GM21619 (cell line): ENCODE measurements at regions not wholly inside any gene's neighbourhood (a gene's known extent, or its start where the extent isn't known, plus 50 kb on each side); places are given as distances from the start of the nearest gene placed in this dataset.
"Not testable (repeated sequence)": the region's sequence is repeated elsewhere in the genome, so short reads cannot be mapped to it uniquely, and the experiment has no call there.

ENCODE experiments used
- ATAC-seq: cut with Tn5 transposase; IDR thresholded peaks from one replicate; pipeline ENCODE4 v1.9.1; 2021; ENCODE audit not compliant: unreplicated experiment

DNA sequence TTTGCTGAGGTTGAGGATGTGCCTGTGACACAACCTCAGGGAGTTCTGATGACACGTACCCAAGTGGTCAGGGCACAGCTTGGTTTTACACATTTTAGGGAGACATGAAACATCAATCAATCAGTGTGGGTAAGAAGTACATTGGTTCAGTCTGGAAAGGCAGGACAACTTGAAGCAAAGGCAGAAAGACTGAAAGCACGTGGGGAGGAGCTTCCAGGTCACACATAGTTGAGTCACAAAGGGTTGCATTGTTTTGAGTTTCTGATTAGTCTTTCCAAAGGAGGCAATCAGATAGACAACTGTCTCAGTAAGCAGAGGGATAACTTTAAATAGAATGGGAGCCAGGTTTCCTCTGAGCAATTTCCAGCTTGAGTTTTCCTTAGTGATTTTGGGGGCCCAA lies 1910.0 kb upstream of the AGA start:
- ATAC-seq: no peak

DNA sequence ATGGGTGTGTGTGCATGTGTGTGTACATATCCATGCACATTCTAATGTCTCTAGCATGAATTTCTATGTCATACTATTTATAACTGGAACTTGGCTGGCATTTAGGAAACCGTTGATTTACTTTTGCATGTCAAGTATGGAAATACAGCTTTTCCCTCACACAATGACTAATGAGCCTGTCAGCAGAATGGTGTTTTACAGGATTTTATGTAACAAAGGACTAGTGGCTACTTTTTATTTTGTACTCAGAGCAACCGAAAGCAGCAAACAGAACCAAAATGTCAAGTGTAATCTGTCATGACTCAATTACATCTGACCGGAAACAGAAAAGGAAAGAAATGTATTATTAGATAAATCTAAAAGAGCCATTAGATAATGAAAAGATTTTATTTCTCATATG lies 1911.5 kb upstream of the AGA start:
- no peak for ATAC-seq

- no peak for ATAC-seq
Measured at GRCh38 chr4:179361978-179362486, 1919.8 kb upstream of the AGA start.

DNA sequence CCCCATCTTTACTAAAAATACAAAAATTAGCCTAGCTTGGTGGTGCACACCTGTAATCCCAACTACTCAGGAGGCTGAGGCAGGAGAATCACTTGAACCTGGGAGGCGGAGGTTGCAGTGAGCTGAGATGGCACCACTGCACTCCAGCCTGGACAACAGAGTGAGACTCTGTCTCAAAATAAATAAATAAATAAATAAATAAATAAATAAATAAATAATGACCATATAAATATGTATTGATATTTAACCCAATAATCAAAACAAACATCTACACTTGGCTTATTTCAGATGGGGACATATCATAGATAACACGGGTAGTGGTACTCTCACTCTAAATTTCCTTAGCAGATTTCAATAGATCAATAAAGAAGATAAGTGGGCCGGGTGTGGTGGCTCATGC lies 1923.7 kb upstream of the AGA start:
- ATAC-seq: not testable (repeated sequence)

GRCh38 chr4:179372242-179372641 lies 1930.0 kb upstream of the AGA start:
- ATAC-seq: no peak

- no peak for ATAC-seq
Measured at GRCh38 chr4:179372746-179373145, 1930.5 kb upstream of the AGA start.

- ATAC-seq: not testable (repeated sequence)
Measured at GRCh38 chr4:179378847-179379246, 1936.6 kb upstream of the AGA start.

- ATAC-seq: no peak
Measured at GRCh38 chr4:179392787-179393186, 1950.5 kb upstream of the AGA start.

DNA sequence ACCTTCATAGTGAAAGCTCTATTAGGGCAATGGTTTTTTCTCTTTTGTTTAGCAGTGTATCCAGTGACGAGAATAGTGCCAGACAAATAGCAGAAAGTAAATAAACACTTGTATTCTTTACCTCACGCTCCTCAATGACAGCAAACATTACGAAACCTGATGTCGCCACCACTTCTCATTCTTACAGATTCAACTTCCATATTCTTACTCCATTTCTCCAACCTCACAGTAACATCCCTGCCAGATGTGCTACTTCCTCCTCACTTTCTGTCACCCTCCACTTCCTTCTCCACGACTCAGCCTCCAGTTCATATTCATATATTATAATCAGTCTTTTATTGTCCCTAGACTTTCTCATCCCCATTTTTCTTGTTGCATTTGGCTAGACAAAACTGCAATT lies 1956.2 kb upstream of the AGA start:
- ATAC-seq: no peak

GRCh38 chr4:179399054-179399782 lies 1957.0 kb upstream of the AGA start:
- no peak for ATAC-seq

DNA sequence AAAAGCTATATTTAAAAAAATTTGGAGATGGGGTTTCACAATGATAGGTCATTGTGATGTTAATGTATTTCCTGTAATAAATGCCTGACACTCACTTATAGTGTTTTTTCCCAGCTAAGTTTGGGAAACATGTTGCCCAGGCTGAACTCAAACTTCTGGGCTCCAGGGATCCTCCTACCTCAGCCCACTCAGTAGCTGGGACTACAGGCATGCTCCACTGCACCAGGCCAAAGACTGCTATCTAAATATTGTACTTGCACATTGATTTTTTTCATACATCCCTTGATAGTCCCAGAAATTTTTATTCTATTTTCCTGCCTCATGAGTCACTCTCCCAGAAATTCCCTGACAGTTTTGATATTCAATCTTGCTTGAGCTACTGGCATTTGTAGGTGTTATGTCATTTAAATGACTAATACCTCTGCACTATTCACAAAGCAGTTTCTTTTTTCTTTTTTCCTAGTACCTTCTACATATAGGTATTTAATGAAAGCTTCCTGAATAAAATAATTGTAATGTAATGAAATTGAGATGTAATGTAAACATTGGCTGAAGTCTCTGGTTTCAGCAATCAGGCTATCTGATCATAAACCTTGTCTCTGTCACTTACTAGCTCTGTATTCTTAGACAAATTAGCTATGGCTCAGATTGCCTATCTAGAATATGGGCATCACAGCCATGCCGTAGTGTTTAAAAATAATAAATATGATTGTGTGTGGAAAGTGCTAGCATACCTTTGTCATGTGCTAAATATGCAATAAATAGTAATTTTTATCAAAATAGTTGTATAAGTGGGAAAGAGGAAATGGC lies 1973.0 kb upstream of the AGA start:
- ATAC-seq: no peak

- ATAC-seq: no peak
Measured at GRCh38 chr4:179415847-179416223, 1973.6 kb upstream of the AGA start.

- ATAC-seq: no peak
Measured at GRCh38 chr4:179417357-179417756, 1975.1 kb upstream of the AGA start.

DNA sequence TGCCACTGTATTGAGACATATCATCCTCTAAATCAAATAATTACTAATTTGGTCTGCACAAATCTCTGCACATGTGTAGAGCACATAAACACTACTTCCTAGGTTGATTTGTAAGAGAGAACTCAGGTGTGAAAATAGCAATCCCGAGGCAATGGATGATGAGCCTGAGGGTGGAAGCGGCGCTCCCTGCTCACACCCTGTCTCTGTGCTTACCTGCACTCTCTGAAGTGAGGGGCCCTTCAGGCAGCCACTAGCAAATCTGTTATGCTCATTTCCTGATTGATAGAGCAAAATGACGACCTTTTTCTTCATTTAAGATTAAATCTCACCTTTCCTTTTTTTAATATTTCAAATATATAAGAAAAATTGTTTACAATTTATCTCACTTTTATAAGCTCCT lies 1995.7 kb upstream of the AGA start:
- ATAC-seq: no peak

DNA sequence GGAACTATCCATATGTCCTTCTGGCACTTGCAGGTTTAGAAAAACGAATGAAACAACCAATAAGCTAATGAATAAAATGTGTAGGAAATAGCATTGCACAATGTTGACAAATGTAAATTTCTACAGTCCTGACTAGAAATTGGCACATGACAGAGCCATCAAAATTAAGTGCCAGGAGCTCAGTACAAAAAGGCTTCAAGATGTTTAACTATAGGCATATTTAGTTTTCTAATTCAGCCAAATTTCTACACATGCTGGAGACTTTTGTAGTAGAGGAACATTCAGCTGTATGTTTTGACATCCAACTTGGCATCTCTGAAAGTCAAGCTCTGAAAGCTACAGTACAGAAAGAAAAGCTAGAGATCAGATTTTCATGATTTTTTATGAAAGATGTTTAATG lies 1999.4 kb upstream of the AGA start:
- no peak for ATAC-seq

- no peak for ATAC-seq
Measured at GRCh38 chr4:179447308-179447707, 2005.1 kb upstream of the AGA start.

DNA sequence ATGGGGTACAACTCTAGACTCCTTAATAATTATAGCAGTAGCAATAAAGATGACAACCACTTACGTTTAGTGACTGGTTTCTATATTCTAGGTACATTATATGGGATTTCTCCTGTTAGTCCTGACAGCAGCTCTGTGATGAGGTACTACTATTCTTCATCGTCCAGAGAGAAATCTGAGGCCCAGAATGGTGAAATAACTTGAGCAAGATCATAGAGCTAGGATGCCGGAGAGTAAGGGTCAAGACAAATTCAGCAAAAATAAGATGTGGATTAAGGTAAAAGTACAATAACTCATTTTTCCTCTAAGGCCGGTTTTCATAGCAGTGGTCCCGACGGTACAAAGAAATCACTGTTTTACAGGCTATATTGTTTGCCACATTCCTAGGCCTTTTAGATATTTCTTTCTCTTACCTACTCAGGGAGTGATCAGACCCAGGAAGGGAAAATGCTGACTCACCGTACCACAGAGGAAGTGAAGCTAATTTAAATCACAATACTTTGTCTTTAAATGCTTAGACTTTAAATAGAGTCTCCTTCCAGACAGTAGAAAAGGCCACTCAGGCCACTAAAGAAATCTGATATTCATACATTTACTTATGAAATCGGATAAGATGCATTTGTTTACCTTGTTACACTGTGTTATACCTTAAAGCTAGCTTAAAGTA lies 2023.0 kb upstream of the AGA start:
- ATAC-seq: no peak

DNA sequence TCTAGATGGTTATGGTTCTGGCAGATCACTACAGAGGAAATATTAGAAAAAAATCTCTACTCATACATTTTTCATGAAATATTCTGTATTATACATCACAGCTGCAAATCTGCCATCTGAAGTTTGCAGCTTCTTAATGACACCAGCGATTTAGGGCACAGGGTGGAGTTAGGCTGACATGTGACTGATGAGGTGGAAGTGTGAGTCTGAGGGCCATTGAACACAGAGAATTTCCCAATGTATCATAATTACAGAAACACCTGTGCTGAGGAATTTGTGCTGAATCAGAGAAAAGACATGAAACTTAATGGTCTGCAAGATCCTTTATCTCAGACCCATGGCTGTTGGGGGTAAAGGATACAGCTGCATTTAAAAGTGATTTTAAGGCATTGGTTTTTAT lies 2025.6 kb upstream of the AGA start:
- ATAC-seq: no peak

GRCh38 chr4:179472164-179472563 lies 2029.9 kb upstream of the AGA start:
- ATAC-seq: no peak

GRCh38 chr4:179478608-179479007 lies 2036.4 kb upstream of the AGA start:
- ATAC-seq: no peak

- ATAC-seq: no peak
Measured at GRCh38 chr4:179485781-179486180, 2043.5 kb upstream of the AGA start.
